Stomach smooth muscle (tissue), 2 donors: ENCODE measurements at regions not wholly inside any gene's neighbourhood (a gene's known extent, or its start where the extent isn't known, plus 50 kb on each side); places are given as distances from the start of the nearest gene placed in this dataset.
A peak's percentile ranks its signal among the peaks of the same experiment; 100 is the strongest.

ENCODE experiments used
- H3K27ac ChIP-seq: one replicate; pipeline ENCODE4 v1.7.0; 2013; ENCODE audit warnings: mild to moderate bottlenecking, low read length, inconsistent platforms
- H3K27me3 ChIP-seq, 2 donors: one replicate each; pipeline ENCODE4 v1.7.0; 2013; ENCODE audit warnings: low read length in 2 of 2; ENCODE audit not compliant: insufficient read depth in 2 of 2, control insufficient read depth in 1 of 2
- H3K36me3 ChIP-seq, 2 donors: one replicate each; pipeline ENCODE4 v1.7.0; 2013; ENCODE audit warnings: low read length in 2 of 2; ENCODE audit not compliant: control insufficient read depth in 2 of 2, insufficient read depth in 2 of 2
- H3K4me1 ChIP-seq: one replicate; pipeline ENCODE4 v1.7.0; 2013; ENCODE audit warnings: low read length; ENCODE audit not compliant: control insufficient read depth, insufficient read depth
- H3K4me3 ChIP-seq, 2 donors: one replicate each; pipeline ENCODE4 v1.7.0; 2013; ENCODE audit warnings: low read length in 2 of 2
- H3K9ac ChIP-seq, 2 donors: one replicate each; pipeline ENCODE4 v1.7.0; 2013; ENCODE audit warnings: low read length in 2 of 2, mild to moderate bottlenecking in 1 of 2
- H3K9me3 ChIP-seq, 2 donors: one replicate each; pipeline ENCODE4 v1.7.0; 2013; ENCODE audit warnings: low read length in 2 of 2; ENCODE audit not compliant: control insufficient read depth in 2 of 2
- donor health status: healthy.
- donor health status: Pancreatic carcinoma.

- Histone ChIP-seq H3K27me3 (peaks cover 0 to 2% of the 10 kb centered on the region in 2 donors), H3K4me3 (no peak overlapping the region), H3K27ac (no peak overlapping the region), H3K9me3 (no peaks in the 10 kb centered on the region), H3K9ac (no peak overlapping the region), H3K4me1 (peaks cover 15% of the 10 kb centered on the region), H3K36me3 (no peaks in the 10 kb centered on the region)
Measured at GRCh38 chr4:24476282-24476681, 108.1 kb downstream of the DHX15 start.

- H3K4me3 ChIP-seq = no peak overlapping the region
- peaks cover 0 to 2% of the 10 kb centered on the region in 2 donors for H3K27me3 ChIP-seq
- H3K9ac ChIP-seq = no peak overlapping the region
- peaks cover 16% of the 10 kb centered on the region for H3K4me1 ChIP-seq
- H3K27ac ChIP-seq = no peak overlapping the region
- H3K9me3 ChIP-seq = no peaks in the 10 kb centered on the region
- H3K36me3 ChIP-seq = no peaks in the 10 kb centered on the region
Measured at GRCh38 chr4:24475756-24476155, 108.6 kb downstream of the DHX15 start.

- peaks cover 0 to 2% of the 10 kb centered on the region in 2 donors for H3K27me3 ChIP-seq
- H3K9ac ChIP-seq = peak overlapping the region; percentile 46 to 47
Measured at GRCh38 chr4:24473309-24473721, 111.0 kb downstream of the DHX15 start.

GRCh38 chr4:24472514-24473308 is 111.6 kb downstream of the DHX15 start:
- Histone ChIP-seq H3K27ac (peak overlapping the region; percentile 37), H3K4me3 (peak overlapping the region; percentile 77 to 90), H3K9ac (peak overlapping the region in 1 of 2 donors; percentile 49), H3K36me3 (no peaks in the 10 kb centered on the region), H3K4me1 (peaks cover 29% of the 10 kb centered on the region), H3K27me3 (peaks cover 0 to 2% of the 10 kb centered on the region in 2 donors), H3K9me3 (no peaks in the 10 kb centered on the region)

More at GRCh38 chr4:24473309-24473721, 111.0 kb downstream of the DHX15 start:
- H3K9me3 ChIP-seq = no peaks in the 10 kb centered on the region
- H3K4me1 ChIP-seq = peaks cover 30% of the 10 kb centered on the region
- peak overlapping the region; percentile 31 for H3K27ac ChIP-seq
- no peaks in the 10 kb centered on the region for H3K36me3 ChIP-seq
- H3K4me3 ChIP-seq = peak overlapping the region; percentile 64 to 77

GRCh38 chr4:24472161-24472510 is 112.2 kb downstream of the DHX15 start:
- peak overlapping the region; percentile 77 to 90 for H3K4me3 ChIP-seq
- H3K27ac ChIP-seq = peak overlapping the region; percentile 37
- H3K4me1 ChIP-seq = peaks cover 29% of the 10 kb centered on the region
- no peaks in the 10 kb centered on the region for H3K9me3 ChIP-seq
- peak overlapping the region in 1 of 2 donors; percentile 49 for H3K9ac ChIP-seq
- H3K27me3 ChIP-seq = peaks cover 0 to 2% of the 10 kb centered on the region in 2 donors
- no peaks in the 10 kb centered on the region for H3K36me3 ChIP-seq

- Histone ChIP-seq H3K27ac (peak overlapping the region; percentile 46), H3K9ac (peak overlapping the region; percentile 21 to 49)
Measured at GRCh38 chr4:24471486-24472160, 112.7 kb downstream of the DHX15 start.

GRCh38 chr4:24470666-24471485 is 113.5 kb downstream of the DHX15 start:
- Histone ChIP-seq H3K36me3 (no peaks in the 10 kb centered on the region), H3K9ac (peak overlapping the region; percentile 21 to 49), H3K27ac (peak overlapping the region; percentile 49), H3K4me3 (peak overlapping the region; percentile 77 to 90), H3K4me1 (peaks cover 29% of the 10 kb centered on the region), H3K9me3 (no peaks in the 10 kb centered on the region), H3K27me3 (peaks cover 0 to 2% of the 10 kb centered on the region in 2 donors)

More at GRCh38 chr4:24471486-24472160, 112.7 kb downstream of the DHX15 start:
- no peaks in the 10 kb centered on the region for H3K36me3 ChIP-seq
- H3K9me3 ChIP-seq = no peaks in the 10 kb centered on the region
- H3K27me3 ChIP-seq = peaks cover 0 to 2% of the 10 kb centered on the region in 2 donors
- peak overlapping the region; percentile 77 to 90 for H3K4me3 ChIP-seq
- H3K4me1 ChIP-seq = peaks cover 29% of the 10 kb centered on the region

GRCh38 chr4:24468071-24468470 is 116.3 kb downstream of the DHX15 start:
- Histone ChIP-seq H3K4me1 (peaks cover 24% of the 10 kb centered on the region), H3K27ac (no peak overlapping the region), H3K36me3 (no peaks in the 10 kb centered on the region), H3K27me3 (no peaks in the 10 kb centered on the region), H3K9me3 (no peaks in the 10 kb centered on the region), H3K4me3 (peak overlapping the region in 1 of 2 donors; percentile 90), H3K9ac (peak overlapping the region in 1 of 2 donors; percentile 49)

GRCh38 chr4:24464566-24464965 is 119.8 kb downstream of the DHX15 start:
- Histone ChIP-seq H3K9me3 (no peaks in the 10 kb centered on the region), H3K4me1 (peaks cover 5% of the 10 kb centered on the region), H3K27ac (no peak overlapping the region), H3K9ac (no peak overlapping the region), H3K36me3 (no peaks in the 10 kb centered on the region), H3K27me3 (no peaks in the 10 kb centered on the region), H3K4me3 (no peak overlapping the region)

GRCh38 chr4:24456431-24456830 is 127.9 kb downstream of the DHX15 start:
- Histone ChIP-seq H3K27me3 (no peaks in the 10 kb centered on the region), H3K36me3 (no peaks in the 10 kb centered on the region), H3K4me1 (no peaks in the 10 kb centered on the region), H3K4me3 (no peak overlapping the region), H3K9ac (no peak overlapping the region), H3K9me3 (no peaks in the 10 kb centered on the region), H3K27ac (no peak overlapping the region)
